Fibroblast of lung (primary cell): ENCODE measurements at regions not wholly inside any gene's neighbourhood (a gene's known extent, or its start where the extent isn't known, plus 50 kb on each side); places are given as distances from the start of the nearest gene placed in this dataset.

Experiments used
- EZH2 ChIP-seq: IDR thresholded peaks from 2 replicates; pipeline ENCODE4 v1.5.1; 2012; ENCODE audit warnings: low read length, control low read depth, mild to moderate bottlenecking; ENCODE audit errors: missing control alignments
- TF ChIP-seq, protein P1 (sequence below), 2 donors: IDR thresholded peaks in 1 of 2; conservative IDR thresholded peaks in 1 of 2; 1 replicate in 1 of 2; 2 replicates in 1 of 2; pipeline ENCODE4 v1.5.1; 2011 to 2012; ENCODE audit warnings: low read length in 2 of 2, control low read depth in 1 of 2, inconsistent platforms in 1 of 2, low read depth in 1 of 2, mild to moderate bottlenecking in 1 of 2

DNA sequence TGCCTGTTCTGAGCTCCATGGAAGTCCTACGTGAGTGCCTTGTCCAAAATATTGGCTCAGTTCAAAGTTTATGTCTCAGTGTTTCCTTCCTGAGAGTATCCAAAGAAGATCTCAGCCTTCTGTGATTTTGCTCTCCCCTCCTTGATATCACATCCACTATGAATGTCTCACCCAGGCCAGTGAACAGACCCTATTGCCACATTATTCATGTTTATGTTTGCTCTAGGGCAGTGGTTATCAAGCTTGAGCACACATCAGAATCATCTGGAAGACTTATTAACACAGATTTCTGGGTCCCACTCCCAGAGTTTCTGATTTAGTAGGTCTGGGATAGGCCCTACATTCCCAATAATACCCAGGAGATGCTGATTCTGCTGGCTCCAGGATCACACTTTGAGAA is 145.0 kb upstream of the FGGY start:
- TF ChIP-seq, protein P1, sequence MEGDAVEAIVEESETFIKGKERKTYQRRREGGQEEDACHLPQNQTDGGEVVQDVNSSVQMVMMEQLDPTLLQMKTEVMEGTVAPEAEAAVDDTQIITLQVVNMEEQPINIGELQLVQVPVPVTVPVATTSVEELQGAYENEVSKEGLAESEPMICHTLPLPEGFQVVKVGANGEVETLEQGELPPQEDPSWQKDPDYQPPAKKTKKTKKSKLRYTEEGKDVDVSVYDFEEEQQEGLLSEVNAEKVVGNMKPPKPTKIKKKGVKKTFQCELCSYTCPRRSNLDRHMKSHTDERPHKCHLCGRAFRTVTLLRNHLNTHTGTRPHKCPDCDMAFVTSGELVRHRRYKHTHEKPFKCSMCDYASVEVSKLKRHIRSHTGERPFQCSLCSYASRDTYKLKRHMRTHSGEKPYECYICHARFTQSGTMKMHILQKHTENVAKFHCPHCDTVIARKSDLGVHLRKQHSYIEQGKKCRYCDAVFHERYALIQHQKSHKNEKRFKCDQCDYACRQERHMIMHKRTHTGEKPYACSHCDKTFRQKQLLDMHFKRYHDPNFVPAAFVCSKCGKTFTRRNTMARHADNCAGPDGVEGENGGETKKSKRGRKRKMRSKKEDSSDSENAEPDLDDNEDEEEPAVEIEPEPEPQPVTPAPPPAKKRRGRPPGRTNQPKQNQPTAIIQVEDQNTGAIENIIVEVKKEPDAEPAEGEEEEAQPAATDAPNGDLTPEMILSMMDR (conservative IDR thresholded peaks at IDR 0.05 in 1 of 2, IDR thresholded peaks at IDR 0.05 in 1 of 2; ENCODE audit: low read depth in 1 of 2, low read length in 2 of 2), result no peak
- no peak for TF ChIP-seq EZH2
